ENCODE measurements at regions not wholly inside any gene's neighbourhood (a gene's known extent, or its start where the extent isn't known, plus 50 kb on each side); places are given as distances from the start of the nearest gene placed in this dataset.

DNA sequence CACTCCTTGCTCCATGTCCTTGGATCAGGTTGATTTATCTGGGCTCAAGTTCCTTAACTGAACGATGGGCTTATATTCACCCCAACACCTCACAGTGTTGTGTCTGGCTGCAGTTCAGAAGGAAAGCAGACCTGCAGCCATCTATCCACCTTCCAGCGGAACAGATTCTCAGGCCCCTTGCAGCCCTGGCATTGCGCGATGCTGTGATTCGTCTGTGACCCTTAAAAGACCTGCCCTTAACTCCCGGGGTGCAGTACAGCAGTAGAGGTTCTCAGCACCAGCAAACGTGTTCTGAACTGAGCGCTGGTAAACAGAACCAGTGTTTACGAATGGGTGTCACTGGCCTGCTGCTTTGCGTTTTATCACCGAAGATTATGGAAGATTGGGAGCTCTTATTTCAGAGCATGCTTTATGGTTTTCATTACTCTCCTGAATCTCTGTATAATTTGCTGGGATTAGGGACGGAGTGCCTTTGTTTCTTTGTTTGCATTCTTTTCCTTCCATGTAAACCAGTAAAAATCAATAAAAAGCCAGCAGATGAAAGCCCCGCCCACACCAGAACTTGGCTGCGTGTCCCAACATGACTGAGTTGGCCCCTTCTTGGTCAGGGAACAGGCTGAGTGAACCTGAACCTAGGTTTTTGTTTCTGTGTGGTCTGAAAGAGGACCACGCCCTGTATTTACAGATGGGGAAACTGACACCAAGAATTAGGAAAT is 286.7 kb upstream of the CRY1 start (continued):
- TF ChIP-seq, protein P1, sequence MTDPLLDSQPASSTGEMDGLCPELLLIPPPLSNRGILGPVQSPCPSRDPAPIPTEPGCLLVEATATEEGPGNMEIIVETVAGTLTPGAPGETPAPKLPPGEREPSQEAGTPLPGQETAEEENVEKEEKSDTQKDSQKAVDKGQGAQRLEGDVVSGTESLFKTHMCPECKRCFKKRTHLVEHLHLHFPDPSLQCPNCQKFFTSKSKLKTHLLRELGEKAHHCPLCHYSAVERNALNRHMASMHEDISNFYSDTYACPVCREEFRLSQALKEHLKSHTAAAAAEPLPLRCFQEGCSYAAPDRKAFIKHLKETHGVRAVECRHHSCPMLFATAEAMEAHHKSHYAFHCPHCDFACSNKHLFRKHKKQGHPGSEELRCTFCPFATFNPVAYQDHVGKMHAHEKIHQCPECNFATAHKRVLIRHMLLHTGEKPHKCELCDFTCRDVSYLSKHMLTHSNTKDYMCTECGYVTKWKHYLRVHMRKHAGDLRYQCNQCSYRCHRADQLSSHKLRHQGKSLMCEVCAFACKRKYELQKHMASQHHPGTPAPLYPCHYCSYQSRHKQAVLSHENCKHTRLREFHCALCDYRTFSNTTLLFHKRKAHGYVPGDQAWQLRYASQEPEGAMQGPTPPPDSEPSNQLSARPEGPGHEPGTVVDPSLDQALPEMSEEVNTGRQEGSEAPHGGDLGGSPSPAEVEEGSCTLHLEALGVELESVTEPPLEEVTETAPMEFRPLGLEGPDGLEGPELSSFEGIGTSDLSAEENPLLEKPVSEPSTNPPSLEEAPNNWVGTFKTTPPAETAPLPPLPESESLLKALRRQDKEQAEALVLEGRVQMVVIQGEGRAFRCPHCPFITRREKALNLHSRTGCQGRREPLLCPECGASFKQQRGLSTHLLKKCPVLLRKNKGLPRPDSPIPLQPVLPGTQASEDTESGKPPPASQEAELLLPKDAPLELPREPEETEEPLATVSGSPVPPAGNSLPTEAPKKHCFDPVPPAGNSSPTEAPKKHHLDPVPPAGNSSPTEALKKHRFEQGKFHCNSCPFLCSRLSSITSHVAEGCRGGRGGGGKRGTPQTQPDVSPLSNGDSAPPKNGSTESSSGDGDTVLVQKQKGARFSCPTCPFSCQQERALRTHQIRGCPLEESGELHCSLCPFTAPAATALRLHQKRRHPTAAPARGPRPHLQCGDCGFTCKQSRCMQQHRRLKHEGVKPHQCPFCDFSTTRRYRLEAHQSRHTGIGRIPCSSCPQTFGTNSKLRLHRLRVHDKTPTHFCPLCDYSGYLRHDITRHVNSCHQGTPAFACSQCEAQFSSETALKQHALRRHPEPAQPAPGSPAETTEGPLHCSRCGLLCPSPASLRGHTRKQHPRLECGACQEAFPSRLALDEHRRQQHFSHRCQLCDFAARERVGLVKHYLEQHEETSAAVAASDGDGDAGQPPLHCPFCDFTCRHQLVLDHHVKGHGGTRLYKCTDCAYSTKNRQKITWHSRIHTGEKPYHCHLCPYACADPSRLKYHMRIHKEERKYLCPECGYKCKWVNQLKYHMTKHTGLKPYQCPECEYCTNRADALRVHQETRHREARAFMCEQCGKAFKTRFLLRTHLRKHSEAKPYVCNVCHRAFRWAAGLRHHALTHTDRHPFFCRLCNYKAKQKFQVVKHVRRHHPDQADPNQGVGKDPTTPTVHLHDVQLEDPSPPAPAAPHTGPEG (CRISPR knock-in tag; IDR thresholded peaks at IDR 0.05), result no peak
- no peak for TF ChIP-seq ZMYM3 (CRISPR knock-in tag; IDR thresholded peaks at IDR 0.05)
- no peak for TF ChIP-seq MAFG (CRISPR knock-in tag; IDR thresholded peaks at IDR 0.05)
- TF ChIP-seq, protein P2, sequence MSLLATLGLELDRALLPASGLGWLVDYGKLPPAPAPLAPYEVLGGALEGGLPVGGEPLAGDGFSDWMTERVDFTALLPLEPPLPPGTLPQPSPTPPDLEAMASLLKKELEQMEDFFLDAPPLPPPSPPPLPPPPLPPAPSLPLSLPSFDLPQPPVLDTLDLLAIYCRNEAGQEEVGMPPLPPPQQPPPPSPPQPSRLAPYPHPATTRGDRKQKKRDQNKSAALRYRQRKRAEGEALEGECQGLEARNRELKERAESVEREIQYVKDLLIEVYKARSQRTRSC (CRISPR knock-in tag; IDR thresholded peaks at IDR 0.05; ENCODE audit: low read depth), result no peak
- TF ChIP-seq ZNF251 (CRISPR knock-in tag; IDR thresholded peaks at IDR 0.05), result no peak
- no peak for TF ChIP-seq ZNF598 (CRISPR knock-in tag; IDR thresholded peaks at IDR 0.05; ENCODE audit: borderline replicate concordance)
- TF ChIP-seq ZNF205 (CRISPR knock-in tag; IDR thresholded peaks at IDR 0.05), result no peak
- TF ChIP-seq ARNTL (CRISPR knock-in tag; IDR thresholded peaks at IDR 0.05), result no peak
- no peak for TF ChIP-seq DPF2 (CRISPR knock-in tag; IDR thresholded peaks at IDR 0.05; ENCODE audit: borderline replicate concordance, low read depth)
- TF ChIP-seq, protein P3, sequence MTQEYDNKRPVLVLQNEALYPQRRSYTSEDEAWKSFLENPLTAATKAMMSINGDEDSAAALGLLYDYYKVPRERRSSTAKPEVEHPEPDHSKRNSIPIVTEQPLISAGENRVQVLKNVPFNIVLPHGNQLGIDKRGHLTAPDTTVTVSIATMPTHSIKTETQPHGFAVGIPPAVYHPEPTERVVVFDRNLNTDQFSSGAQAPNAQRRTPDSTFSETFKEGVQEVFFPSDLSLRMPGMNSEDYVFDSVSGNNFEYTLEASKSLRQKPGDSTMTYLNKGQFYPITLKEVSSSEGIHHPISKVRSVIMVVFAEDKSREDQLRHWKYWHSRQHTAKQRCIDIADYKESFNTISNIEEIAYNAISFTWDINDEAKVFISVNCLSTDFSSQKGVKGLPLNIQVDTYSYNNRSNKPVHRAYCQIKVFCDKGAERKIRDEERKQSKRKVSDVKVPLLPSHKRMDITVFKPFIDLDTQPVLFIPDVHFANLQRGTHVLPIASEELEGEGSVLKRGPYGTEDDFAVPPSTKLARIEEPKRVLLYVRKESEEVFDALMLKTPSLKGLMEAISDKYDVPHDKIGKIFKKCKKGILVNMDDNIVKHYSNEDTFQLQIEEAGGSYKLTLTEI (CRISPR knock-in tag; conservative IDR thresholded peaks at IDR 0.05), result no peak
- no peak for TF ChIP-seq FOXA1 (IDR thresholded peaks at IDR 0.05)
- peak; percentile 41; the same call in 1 of the 2 replicates for TF ChIP-seq FOXA1 (CRISPR knock-in tag; IDR thresholded peaks at IDR 0.05)
- no peak for TF ChIP-seq FOXP1 (IDR thresholded peaks at IDR 0.05)
- peak; percentile 80; the same call in 1 of the 2 replicates for TF ChIP-seq FOXP1 (CRISPR knock-in tag; IDR thresholded peaks at IDR 0.05)
- TF ChIP-seq, protein P4, sequence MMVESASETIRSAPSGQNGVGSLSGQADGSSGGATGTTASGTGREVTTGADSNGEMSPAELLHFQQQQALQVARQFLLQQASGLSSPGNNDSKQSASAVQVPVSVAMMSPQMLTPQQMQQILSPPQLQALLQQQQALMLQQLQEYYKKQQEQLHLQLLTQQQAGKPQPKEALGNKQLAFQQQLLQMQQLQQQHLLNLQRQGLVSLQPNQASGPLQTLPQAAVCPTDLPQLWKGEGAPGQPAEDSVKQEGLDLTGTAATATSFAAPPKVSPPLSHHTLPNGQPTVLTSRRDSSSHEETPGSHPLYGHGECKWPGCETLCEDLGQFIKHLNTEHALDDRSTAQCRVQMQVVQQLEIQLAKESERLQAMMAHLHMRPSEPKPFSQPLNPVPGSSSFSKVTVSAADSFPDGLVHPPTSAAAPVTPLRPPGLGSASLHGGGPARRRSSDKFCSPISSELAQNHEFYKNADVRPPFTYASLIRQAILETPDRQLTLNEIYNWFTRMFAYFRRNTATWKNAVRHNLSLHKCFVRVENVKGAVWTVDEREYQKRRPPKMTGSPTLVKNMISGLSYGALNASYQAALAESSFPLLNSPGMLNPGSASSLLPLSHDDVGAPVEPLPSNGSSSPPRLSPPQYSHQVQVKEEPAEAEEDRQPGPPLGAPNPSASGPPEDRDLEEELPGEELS (CRISPR knock-in tag; IDR thresholded peaks at IDR 0.05), result peak; percentile 68
- TF ChIP-seq LCORL (IDR thresholded peaks at IDR 0.05), result no peak
- peak; percentile 53 for TF ChIP-seq LCORL (CRISPR knock-in tag; IDR thresholded peaks at IDR 0.05)
- TF ChIP-seq SRSF1 (optimal IDR thresholded peaks at IDR 0.05; ENCODE audit: low read depth, low read length), result no peak
- no peak for TF ChIP-seq FOSL1 (CRISPR knock-in tag; IDR thresholded peaks at IDR 0.05; ENCODE audit: borderline replicate concordance)
- peak; percentile 85 for TF ChIP-seq TBL1XR1 (IDR thresholded peaks at IDR 0.05; ENCODE audit: borderline replicate concordance, low read length, partially characterized antibody)
